Kasumi-1 (cell line): ENCODE measurements at regions not wholly inside any gene's neighbourhood (a gene's known extent, or its start where the extent isn't known, plus 50 kb on each side); places are given as distances from the start of the nearest gene placed in this dataset.

Experiments
- DNase-seq, 2 experiments: peaks; one replicate each; lab custom pipeline; 2025; lab: John Stamatoyannopoulos, UW

DNA sequence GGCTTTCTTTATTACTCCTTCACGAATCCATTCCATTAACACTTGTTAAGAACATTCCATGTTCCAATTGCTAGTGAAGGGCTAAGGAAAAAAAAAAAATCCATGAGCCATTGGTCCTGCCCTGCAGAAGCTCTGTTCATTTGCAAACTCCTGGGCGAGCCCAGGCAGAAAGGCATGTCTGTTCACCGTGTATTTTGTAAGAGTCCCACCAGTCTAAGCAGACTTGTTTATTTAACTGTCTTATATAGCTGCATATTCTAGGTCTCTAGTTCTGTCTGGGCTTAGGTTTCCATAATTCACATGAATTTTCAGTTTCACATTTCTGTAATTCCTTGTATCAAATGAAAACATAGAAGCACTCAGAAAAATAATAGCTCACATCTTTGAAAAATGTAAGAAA, 97.4 kb upstream of the POU2AF2 start:
- no peak for DNase-seq

DNA sequence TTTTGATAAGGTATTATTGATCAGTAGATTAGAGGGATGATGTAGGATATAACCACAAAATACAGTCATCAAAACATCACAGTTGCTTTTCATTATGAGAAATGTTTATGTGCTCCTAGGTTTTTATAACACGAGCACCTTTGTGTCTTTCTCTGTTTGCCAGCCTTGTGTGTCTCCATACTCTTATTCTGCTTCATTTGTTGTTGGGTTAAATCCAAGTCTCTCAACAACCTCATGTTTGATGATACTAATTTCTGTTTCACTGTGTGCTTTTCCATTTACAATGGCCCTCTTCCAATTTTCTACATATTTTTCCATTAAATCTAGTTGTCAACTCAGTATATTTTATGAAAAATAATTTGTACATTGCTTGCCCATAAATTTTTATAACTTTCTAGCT, 107.7 kb upstream of the POU2AF2 start:
- DNase-seq = no peak

DNA sequence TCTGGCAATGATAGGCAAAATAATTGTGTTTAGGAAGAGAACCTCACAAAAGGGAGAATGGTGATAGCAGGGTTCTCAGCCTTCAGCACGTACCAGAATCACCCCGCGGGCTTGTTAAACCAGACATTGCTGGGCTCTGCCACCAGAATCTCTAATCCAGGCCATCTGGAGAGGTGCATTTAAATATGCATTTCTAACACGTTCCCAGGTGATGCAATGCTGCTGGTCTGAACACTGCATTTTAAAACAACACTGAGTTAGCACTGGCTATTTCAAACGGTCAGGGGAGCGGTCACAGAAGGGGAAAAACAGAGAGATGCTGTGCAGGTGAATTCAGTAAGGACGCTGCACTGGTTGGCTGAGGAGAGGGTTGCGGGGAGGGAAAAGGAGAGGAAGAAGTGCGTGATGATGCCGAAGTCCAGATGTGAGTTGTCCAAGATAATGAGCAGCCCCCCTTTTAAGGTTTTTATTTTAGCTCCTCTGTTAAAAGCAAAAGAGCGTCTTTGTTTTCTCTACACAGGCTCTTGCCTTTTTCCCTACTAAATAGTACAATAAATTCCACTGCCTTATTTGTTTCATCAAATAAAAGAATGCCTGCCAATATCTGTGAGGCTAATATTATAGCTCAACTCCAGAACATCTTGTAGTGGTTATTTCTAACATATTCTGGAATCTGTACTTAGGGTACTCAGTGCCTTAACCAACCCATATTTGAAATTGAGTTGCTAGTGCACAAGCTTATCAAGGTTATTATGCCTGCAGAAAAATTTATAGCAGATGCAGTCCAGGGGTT, 109.6 kb upstream of the POU2AF2 start:
- DNase-seq = no peak

DNA sequence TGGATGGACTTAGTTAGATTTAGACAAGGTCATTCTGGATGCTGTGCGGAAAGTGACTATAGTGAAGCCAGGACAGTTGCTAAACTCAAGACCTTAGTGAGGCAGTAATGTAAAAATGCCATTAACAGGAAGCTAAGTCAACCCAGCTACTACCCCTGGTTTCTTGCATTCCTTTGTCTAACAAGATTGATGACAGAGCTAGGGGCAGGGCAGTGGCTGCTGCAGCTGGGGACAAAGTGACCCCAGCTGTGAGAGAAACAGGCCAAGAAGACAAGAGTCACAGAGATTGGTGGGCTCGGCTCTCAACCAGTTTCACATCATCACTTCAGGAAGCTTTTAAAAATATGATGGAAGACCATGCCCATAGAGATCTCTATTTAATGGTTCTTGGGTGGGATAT, 110.4 kb upstream of the POU2AF2 start:
- DNase-seq = no peak

DNA sequence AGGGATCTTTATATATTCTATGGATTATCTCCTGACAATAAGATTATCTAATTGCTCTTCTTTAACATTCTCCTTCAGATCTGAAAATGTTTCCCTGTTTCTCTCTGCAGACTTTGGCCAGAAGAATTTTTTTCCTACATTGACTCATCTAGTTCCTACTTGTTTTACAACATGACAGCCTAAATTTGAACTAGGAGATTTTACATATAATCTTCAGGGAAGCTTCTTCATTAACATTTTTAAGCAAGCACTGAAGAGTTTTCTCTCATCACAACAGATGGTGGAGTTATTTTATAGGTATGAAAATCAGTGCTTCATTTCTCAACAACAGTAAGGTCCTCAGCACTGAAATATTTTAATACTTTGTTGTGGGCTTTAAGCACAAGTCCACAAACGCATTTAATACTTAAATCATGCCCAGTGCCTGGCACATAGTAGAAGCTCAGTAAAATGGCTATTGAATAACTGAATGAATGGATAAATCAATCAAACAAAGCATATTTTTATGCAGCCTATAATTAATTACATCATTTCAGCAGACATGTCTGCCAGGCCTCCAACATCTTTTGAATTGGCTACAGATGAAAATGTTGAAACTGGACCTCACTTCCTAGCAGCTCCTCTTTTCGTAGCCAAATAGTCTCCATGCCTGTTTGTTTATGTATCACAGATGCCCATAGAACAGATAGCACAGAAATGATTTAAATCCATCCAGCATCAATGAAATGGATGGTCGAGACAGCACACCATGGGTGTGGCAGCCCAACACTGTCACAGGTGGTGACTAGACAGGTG, 117.3 kb upstream of the POU2AF2 start:
- no peak for DNase-seq

DNA sequence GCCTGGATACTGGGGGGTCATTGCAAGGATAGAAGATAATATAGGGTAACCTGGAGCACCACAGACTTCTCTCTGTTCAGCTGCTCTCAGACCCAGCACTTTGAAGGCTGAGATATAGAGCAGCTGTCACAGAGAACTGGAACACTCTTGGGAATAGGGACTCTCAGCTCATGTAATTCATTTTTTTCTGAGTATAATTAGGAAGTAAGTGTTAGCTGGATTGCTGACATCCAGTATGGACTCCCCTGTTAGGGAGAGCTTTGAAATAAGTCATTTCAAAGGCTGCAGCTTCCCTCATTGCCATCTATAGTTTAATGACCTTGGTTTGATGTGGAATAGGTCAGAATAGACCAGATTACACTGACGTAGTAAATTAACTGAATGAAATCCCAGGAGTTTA, 120.8 kb upstream of the POU2AF2 start:
- DNase-seq = no peak

DNA sequence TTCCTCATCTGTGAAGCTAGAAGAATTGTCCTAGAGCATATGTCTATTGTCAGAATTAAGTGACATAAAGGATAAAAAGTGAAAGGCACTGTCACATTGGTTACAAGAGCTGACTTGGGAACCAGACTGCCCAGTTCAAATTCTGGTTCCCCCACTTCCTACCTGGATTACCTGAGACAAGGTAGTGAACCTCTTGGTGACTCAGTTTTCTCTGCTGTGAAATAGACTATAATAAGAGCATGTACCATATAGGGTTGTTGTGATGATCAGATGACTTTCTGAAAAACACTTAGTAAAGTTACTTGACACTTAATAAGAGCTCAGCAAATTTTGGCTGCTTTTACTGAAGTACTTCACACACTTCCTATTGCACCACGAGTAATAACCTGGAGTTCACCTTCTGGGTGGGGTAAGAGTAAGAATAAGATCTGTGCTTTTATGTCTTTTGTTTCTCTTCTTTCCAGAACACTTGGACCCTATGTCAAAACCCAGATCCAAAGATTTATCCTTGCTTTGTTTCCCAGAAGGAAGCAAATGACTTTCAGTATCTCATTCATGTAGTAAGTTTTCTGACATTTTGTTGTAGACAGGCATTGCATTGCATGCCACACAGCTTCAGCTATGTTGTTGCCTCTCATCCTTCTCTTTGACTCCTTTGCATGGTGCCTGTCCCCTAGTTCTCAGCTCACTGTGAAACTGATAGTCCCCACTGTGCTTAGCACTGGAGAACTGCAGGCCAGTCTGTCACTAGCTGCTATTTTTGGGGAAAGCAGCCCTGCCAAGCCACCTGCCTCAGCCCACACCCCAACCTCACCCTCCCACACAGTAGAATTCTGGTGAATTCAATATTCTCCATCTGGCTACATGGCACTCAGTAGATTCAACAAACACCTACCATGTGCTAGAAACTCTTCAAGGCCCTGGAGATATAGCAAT, 121.8 kb upstream of the POU2AF2 start:
- no peak for DNase-seq

DNA sequence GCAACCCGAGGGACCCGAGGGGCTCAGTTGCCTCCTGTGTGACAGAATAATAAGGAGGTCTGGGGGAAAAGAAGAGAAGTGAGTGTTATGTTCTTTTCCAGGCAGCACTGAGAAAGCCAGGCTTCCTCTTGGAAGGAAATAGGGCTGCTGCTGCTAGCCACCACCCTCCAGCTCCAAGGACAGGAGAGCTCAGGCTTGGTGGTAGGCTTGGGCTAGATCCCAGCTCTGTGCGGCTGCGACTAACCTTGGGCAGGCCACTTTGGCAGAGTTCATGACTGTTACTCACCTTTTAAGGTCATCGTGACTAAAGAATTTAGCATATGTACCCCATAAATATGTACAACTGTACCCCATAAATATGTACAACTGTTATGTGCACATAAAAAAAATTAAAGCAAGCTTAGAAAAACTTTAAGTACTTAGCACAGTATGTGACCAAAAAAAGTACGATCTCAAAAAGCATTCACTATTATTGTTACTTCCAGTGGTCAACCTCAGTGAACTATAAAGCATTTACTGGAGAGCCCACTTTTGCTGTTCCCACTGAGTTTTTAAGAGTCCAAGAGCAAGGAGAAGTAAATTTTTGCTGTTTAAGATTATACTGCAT, 124.7 kb upstream of the POU2AF2 start:
- DNase-seq = no peak

DNA sequence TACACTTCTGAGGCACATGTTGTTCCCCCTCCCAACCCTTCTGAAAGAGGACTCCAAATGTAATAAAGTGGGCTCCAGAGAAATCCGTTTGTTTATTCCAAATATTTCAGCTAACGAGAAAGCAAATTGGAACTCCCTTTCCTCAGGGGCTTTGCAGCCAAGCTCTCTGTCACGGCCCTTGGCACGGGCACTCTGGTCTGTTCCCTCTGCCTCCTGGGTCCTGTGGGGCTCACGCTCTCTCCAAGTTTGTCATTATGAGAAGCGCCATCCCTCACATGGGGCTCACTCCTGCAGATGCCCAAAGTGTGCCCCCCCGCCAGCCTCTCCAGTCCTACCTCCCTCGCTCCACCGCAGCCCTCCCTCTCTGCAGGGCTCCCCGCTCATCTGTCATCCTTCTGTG, 125.4 kb upstream of the POU2AF2 start:
- no peak for DNase-seq

DNA sequence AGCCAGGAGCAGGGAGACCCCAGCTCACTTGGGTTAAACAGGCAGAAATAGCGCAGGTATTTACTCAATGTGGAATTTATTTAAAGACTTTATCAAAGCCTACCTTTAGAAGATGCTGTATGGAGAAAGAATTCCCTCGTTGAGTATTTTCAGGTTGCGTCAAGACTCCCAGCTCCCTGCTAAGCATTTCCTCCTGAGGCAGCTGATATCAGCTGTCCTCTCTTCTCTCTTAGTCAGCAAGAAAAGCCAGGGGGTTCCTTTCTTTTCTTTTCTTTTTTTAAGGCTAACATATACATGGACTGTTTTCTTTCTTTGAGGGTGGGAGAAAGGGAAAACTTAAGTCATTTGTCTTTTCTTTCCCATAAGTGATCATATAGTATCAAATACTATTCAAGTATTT, 125.8 kb upstream of the POU2AF2 start:
- no peak for DNase-seq

DNA sequence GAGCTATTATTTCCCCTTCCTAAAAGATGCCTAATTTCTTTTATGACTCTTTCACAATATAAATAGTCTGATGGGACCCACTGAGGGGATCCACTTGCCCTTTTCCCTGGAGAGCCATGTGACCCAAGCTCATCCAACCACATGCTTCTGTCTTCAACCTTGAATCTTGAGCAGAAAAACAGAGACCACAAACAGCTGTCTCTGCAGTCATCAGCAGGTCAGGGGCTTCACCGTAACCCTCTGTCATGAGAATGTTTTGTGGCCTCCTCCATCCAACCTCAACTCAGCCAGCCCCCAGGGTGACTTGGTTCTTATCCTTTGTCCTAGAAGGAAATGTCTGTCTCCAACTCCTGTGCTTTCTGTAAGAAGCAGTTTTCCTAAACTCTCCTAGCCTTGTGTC, 129.6 kb upstream of the POU2AF2 start:
- DNase-seq = no peak

DNA sequence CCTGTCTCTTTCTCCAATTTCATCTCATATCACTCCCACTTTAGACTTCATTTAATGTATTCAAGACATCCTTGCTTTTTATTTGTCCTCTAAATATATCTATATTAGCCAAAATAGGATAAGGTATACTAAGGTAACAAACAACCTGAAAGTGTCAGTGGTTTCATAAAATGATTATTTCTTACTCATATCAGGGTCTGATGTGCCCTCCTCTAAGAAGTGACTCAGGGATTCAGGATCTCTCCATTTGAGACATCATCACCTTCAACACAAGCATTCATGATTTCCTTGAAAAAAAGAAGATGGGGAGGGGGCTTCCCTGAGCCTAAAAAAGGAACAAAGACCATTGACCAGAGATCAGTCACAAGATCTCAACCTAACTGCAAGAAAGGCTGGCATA, 131.4 kb upstream of the POU2AF2 start:
- DNase-seq = no peak

DNA sequence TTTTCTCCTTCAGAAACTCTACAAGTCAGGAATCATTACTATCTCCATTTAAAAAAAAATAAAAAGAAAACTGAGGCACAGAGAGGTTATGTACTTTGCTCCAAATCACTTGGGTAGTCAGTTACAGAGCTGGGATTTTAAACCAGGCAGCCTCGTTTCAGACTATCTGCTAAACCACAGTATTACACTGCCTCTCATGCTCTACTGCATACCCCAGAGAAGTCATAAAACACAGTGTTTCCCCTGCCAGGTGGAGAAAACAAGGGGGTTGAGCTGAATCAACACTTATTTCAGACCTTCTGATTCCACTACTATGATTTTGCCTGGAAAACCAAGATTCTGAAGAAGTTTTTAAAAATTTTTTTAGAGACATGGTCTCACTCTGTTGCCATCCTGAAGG, 132.9 kb upstream of the POU2AF2 start:
- DNase-seq = no peak

DNA sequence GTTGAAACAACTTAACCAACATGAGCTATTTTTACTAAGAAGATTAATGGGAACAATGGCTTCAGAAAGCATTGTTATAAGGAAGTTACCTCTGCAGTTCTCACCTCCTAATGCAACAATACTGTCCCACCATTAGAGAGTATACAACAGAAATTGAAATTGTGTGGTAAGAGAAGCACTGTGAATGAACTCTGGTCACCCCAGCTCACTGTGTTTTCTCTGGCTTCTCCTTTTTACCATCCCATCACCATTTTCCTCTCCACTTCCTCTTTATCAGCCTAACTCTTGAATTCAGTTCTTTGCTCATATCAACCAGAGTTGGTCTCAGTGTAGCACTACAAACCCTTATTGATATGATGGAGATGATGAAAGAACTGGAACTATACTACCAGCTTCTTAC, 138.0 kb upstream of the POU2AF2 start:
- peak; percentile 61 to 77 for DNase-seq

DNA sequence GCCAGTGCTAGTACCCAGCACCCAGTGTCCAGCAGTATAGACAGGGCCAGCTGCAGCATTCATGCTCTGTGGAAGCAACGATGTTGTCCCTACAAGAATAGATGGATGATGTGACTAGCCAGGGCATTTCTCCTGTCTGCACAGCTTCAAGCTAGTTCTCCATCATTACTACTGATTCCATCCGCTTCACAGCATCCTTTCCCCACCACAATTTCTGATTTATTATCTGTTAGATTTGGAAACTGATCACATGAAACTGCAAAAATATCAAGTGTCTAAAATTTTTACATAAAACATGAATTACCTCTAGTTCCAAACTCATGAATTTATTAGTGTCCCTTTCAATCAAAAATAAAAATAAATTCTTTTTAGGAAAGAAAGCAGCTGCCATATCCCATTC, 138.9 kb upstream of the POU2AF2 start:
- DNase-seq = no peak

DNA sequence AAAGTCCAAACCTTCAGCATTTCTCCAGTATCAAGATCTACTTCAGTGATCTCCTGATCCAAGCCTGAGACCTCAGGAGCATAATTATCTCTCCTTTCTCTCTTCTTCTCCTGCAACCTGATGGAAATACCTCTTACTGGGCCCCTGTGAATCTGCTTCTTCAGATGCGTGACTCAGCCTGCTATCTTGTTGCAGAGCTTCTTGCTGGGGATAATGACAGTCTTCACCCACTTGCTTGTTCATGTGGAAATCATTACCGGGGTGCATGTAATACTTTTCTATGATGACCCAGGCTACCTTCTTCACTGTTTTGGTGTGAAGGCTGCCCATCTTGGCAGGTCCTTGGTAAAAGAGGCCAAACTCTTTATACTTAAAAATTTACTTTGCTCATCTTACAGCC, 140.0 kb upstream of the POU2AF2 start:
- no peak for DNase-seq

DNA sequence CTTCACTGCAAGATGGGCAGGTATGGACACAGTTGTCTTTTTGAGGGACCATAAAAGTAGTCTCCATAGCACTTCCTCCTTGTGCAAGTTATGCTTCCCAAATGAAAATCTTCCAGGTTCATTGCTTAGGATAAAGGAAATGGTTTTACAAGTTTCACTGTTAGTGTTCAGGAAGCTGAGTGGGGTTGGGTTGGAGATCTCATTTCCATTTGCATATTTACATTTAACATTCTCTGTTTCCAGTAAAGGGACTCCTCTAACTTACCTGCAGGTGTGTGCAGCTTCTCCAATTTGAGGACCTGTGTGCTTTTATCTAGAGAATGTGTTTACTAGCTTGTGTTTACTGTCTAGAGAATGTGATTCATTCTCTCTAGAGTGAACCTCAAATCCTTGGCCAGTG, 141.3 kb upstream of the POU2AF2 start:
- no peak for DNase-seq

DNA sequence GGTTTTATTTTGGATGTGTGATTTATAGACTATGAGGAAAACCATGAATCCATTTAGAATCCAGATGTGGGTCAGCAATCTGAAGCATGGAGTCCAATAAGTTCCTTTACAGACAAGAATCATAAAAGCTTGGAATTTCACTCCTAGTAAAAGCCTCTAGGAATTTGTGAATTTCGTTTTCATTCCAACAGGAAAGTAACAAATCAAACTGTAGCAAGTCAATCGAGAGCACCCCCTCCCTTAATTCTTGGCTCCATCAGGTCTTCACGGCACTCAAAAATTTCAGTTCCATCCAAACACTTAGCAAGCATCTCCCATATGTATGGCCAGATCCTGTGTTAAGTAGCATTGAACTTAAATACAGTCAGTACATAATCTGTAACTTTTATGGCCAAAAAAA, 143.6 kb upstream of the POU2AF2 start:
- DNase-seq = no peak

DNA sequence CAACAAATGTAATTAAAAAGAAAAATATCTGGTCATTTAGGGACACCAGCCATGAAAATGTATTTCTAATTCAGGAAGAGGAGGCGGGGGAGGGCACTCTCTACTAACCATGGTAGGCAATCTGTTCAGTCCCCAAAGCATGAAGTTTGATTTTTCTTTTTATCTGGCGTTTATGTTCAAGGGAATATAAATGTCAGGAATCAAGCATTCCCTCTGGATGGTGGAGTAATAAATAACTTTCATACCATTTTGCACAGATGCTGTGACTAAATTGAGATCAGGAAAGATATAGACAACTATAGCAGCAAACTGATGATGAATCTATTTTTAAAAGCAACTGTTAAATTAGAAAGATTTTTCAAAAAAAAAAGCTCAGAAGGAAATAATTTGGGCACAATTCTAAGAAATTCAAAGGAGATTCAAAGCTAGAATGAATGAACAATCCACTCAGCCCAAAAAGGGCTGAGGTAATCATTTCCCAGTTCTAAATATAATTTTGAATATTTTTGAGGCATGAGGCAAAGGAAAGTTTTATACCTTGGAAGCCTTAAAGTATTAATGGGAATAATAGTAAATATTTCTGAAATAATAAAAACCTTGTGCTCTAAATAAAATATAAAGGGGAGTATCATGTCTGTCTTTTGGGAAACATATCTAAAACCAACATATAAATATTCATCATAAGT, 146.4 kb upstream of the POU2AF2 start:
- DNase-seq = no peak

DNA sequence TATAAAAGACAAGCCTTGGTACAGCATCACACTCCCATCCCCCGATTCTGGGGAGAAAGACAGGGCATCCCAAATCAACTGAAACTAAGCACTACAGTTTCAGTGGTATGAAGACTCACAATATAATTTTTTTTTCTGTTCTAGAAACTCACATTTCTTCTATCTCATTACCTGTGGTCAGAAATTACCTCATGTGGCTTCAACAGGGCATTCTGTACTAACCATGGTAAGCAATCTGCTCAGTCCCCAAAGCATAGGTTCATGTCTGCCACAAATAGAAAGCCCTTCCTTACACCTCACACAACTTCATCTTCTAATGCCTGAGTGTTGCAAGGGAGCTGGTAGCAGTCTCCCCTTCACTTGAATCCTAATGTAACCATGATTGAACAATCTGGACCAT, 147.4 kb upstream of the POU2AF2 start:
- DNase-seq = no peak

DNA sequence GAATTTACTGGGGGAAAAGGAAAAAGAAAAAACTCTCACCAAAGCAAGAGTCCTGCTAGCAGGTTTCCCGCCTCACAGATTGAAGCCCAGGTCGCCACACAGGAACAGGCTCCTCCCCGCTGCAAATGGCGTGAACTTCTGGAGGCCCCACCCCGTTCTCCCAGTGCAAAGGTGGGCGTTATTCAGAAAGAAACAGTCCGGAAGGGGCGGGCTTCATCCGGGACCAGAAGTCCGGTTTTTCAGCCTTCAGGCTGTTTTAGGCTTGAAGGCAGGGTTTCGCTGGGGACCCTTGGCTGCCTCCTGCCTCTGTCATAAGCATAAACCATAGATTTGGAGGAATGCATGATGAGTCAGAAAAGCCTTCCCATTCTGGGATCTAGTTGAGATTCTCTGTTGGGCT, 148.3 kb upstream of the POU2AF2 start:
- no peak for DNase-seq

DNA sequence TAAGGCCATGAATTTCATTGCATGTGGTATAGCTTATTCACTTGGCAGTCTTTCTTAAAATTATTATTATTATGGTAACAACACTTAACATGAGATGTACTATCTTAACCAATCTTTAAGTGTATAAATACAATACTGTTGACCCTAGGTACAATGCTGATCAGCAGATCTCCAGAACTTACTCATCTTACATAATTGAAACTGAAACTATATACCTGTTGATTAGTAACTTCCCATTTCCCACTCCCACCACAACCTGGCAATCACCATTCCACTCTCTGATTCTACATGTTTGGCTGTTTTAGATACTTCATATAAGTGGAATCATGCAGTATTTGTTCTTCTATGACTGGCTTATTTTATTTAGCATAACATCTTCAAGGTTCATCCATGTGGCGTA, 150.2 kb upstream of the POU2AF2 start:
- DNase-seq = no peak
